IPS-11a (cell line): ENCODE measurements at regions not wholly inside any gene's neighbourhood (a gene's known extent, or its start where the extent isn't known, plus 50 kb on each side); places are given as distances from the start of the nearest gene placed in this dataset.

ENCODE experiments used
- H3K4me3 ChIP-seq: one replicate; pipeline ENCODE4 v1.5.1; 2013; ENCODE audit warnings: low read depth, low read length, control low read depth

- H3K4me3 ChIP-seq = no peak overlapping the region
These were observed 331.4 kb downstream of the PCDH7 start for GRCh38 chr4:31051565-31051964.

- H3K4me3 ChIP-seq = no peak overlapping the region
These were observed 332.4 kb downstream of the PCDH7 start for GRCh38 chr4:31052519-31052918.

GRCh38 chr4:31053451-31053850, 333.3 kb downstream of the PCDH7 start:
- H3K4me3 ChIP-seq = no peak overlapping the region

- H3K4me3 ChIP-seq = no peak overlapping the region
These were observed 334.1 kb downstream of the PCDH7 start for GRCh38 chr4:31054295-31054694.

GRCh38 chr4:31058656-31059055, 338.5 kb downstream of the PCDH7 start:
- H3K4me3 ChIP-seq = no peak overlapping the region

- no peak overlapping the region for H3K4me3 ChIP-seq
These were observed 339.8 kb downstream of the PCDH7 start for GRCh38 chr4:31059753-31060522.

GRCh38 chr4:31065086-31065485, 344.9 kb downstream of the PCDH7 start:
- no peak overlapping the region for H3K4me3 ChIP-seq

GRCh38 chr4:31068257-31069075, 348.3 kb downstream of the PCDH7 start:
- no peak overlapping the region for H3K4me3 ChIP-seq

- H3K4me3 ChIP-seq = no peak overlapping the region
These were observed 349.0 kb downstream of the PCDH7 start for GRCh38 chr4:31069151-31069550.

- H3K4me3 ChIP-seq = no peak overlapping the region
These were observed 351.6 kb downstream of the PCDH7 start for GRCh38 chr4:31071508-31072486.

- no peak overlapping the region for H3K4me3 ChIP-seq
These were observed 355.8 kb downstream of the PCDH7 start for GRCh38 chr4:31075969-31076368.

GRCh38 chr4:31078661-31079060, 358.5 kb downstream of the PCDH7 start:
- H3K4me3 ChIP-seq = no peak overlapping the region

GRCh38 chr4:31080887-31081286, 360.7 kb downstream of the PCDH7 start:
- no peak overlapping the region for H3K4me3 ChIP-seq

GRCh38 chr4:31081366-31081765, 361.2 kb downstream of the PCDH7 start:
- H3K4me3 ChIP-seq = no peak overlapping the region

- no peak overlapping the region for H3K4me3 ChIP-seq
These were observed 363.3 kb downstream of the PCDH7 start for GRCh38 chr4:31083456-31083855.

GRCh38 chr4:31084806-31085416, 364.7 kb downstream of the PCDH7 start:
- H3K4me3 ChIP-seq = no peak overlapping the region

GRCh38 chr4:31085689-31086088, 365.5 kb downstream of the PCDH7 start:
- no peak overlapping the region for H3K4me3 ChIP-seq

GRCh38 chr4:31086756-31087330, 366.7 kb downstream of the PCDH7 start:
- H3K4me3 ChIP-seq = no peak overlapping the region

- no peak overlapping the region for H3K4me3 ChIP-seq
These were observed 368.5 kb downstream of the PCDH7 start for GRCh38 chr4:31088600-31089230.

- no peak overlapping the region for H3K4me3 ChIP-seq
These were observed 369.6 kb downstream of the PCDH7 start for GRCh38 chr4:31089815-31090214.
